ENCODE measurements at regions not wholly inside any gene's neighbourhood (a gene's known extent, or its start where the extent isn't known, plus 50 kb on each side); places are given as distances from the start of the nearest gene placed in this dataset.

- no peak for DNase-seq (ENCODE audit: low read depth)
- no peak for TF ChIP-seq CTCF (IDR thresholded peaks at IDR 0.05; ENCODE audit: low read length, missing control alignments)
- no peak overlapping the region for H3K4me3 ChIP-seq (replicated peaks; ENCODE audit: low read depth, low read length)
Measured at GRCh38 chr2:211138551-211138950, 582.2 kb downstream of the CPS1 start.

- TF ChIP-seq CTCF (IDR thresholded peaks at IDR 0.05; ENCODE audit: low read length, missing control alignments), result no peak
- H3K4me3 ChIP-seq (replicated peaks; ENCODE audit: low read depth, low read length), result no peak overlapping the region
- DNase-seq (ENCODE audit: low read depth), result no peak
Measured at GRCh38 chr2:211141646-211142045, 585.2 kb downstream of the CPS1 start.

- peak; percentile 87 for DNase-seq (ENCODE audit: low read depth)
- H3K4me3 ChIP-seq (replicated peaks; ENCODE audit: low read depth, low read length), result no peak overlapping the region
- TF ChIP-seq CTCF (IDR thresholded peaks at IDR 0.05; ENCODE audit: low read length, missing control alignments), result no peak
Measured at GRCh38 chr2:211144078-211144477, 587.7 kb downstream of the CPS1 start.

GRCh38 chr2:211144974-211145665, 588.7 kb downstream of the CPS1 start:
- DNase-seq (ENCODE audit: low read depth), result no peak
- H3K4me3 ChIP-seq (replicated peaks; ENCODE audit: low read depth, low read length), result no peak overlapping the region
- no peak for TF ChIP-seq CTCF (IDR thresholded peaks at IDR 0.05; ENCODE audit: low read length, missing control alignments)

GRCh38 chr2:211149731-211150130, 593.3 kb downstream of the CPS1 start:
- no peak overlapping the region for H3K4me3 ChIP-seq (replicated peaks; ENCODE audit: low read depth, low read length)
- DNase-seq (ENCODE audit: low read depth), result no peak
- no peak for TF ChIP-seq CTCF (IDR thresholded peaks at IDR 0.05; ENCODE audit: low read length, missing control alignments)

- H3K4me3 ChIP-seq (replicated peaks; ENCODE audit: low read depth, low read length), result no peak overlapping the region
- no peak for TF ChIP-seq CTCF (IDR thresholded peaks at IDR 0.05; ENCODE audit: low read length, missing control alignments)
- DNase-seq (ENCODE audit: low read depth), result peak; percentile 35
Measured at GRCh38 chr2:211157211-211157610, 600.8 kb downstream of the CPS1 start.

- peak; percentile 81 for DNase-seq (ENCODE audit: low read depth)
- TF ChIP-seq CTCF (IDR thresholded peaks at IDR 0.05; ENCODE audit: low read length, missing control alignments), result peak; percentile 91
- H3K4me3 ChIP-seq (replicated peaks; ENCODE audit: low read depth, low read length), result no peak overlapping the region
Measured at GRCh38 chr2:211157856-211158463, 601.6 kb downstream of the CPS1 start.

Measured in fibroblast of pulmonary artery (primary cell).